OCI-LY3 (cell line): ENCODE measurements at regions not wholly inside any gene's neighbourhood (a gene's known extent, or its start where the extent isn't known, plus 50 kb on each side); places are given as distances from the start of the nearest gene placed in this dataset.

Experiments used
- EZH2phosphoT487 ChIP-seq: fragments of 200-600 bp; shearing (Covaris generic); IDR thresholded peaks from 2 replicates; pipeline ENCODE4 v1.6.1; 2018; ENCODE audit warnings: antibody characterized with exemption, mixed run types, low read depth
- TF ChIP-seq, protein P1 (sequence below): fragments of 200-600, 300-600 bp; sonication (generic); IDR thresholded peaks from 2 replicates; pipeline ENCODE4 v1.5.1; 2014; ENCODE audit warnings: antibody characterized with exemption, low read length, low read depth

DNA sequence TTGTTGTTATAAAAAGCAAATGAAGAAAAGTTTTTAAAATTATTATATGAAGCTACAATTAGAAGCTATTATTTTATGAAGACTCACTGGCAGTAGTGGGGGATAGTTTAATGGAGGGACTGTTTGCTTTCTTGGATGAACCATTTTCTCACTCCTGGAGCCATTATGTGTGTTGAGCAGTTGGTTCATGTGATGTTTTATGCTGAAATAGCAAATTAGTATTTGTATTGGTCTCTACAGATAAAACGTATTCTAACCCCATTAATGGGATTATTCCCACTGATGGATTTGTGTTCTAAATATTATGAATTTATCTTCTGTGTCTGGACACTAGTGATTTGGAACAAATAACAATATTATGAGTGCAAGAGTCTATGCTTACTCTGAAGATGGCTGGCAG is 507.5 kb upstream of the FSHR start:
- TF ChIP-seq, protein P1, sequence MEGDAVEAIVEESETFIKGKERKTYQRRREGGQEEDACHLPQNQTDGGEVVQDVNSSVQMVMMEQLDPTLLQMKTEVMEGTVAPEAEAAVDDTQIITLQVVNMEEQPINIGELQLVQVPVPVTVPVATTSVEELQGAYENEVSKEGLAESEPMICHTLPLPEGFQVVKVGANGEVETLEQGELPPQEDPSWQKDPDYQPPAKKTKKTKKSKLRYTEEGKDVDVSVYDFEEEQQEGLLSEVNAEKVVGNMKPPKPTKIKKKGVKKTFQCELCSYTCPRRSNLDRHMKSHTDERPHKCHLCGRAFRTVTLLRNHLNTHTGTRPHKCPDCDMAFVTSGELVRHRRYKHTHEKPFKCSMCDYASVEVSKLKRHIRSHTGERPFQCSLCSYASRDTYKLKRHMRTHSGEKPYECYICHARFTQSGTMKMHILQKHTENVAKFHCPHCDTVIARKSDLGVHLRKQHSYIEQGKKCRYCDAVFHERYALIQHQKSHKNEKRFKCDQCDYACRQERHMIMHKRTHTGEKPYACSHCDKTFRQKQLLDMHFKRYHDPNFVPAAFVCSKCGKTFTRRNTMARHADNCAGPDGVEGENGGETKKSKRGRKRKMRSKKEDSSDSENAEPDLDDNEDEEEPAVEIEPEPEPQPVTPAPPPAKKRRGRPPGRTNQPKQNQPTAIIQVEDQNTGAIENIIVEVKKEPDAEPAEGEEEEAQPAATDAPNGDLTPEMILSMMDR, result no peak
- no peak for TF ChIP-seq EZH2phosphoT487
